ENCODE measurements at regions not wholly inside any gene's neighbourhood (a gene's known extent, or its start where the extent isn't known, plus 50 kb on each side); places are given as distances from the start of the nearest gene placed in this dataset.

DNA sequence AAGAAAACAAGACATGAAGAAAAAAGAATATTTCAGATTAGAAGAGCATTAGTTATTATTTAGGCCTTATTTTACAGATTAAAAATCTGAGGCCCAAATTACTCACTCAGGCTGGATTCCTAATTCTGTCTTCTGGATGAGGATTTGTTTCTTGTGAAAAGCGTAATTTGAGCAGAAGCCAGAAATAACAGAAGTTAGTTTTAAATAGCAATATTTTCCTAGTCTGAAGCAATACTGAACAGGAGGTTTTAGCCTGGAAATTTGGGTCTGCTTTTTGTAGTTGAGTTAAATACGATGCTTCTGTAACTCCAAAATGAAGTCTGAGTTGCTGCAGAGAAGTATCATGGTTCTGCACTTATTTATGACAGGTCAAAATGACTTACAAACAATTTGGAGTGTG, 124.9 kb downstream of the RTL3 start:
- TF ChIP-seq EZH2 (IDR thresholded peaks at IDR 0.05; ENCODE audit: insufficient read depth, poor library complexity, severe bottlenecking) (no peak), EZH2phosphoT487 (IDR thresholded peaks at IDR 0.05; ENCODE audit: insufficient read depth, low read depth) (no peak)

All from GM23248 (cell line).